ENCODE measurements at regions not wholly inside any gene's neighbourhood (a gene's known extent, or its start where the extent isn't known, plus 50 kb on each side); places are given as distances from the start of the nearest gene placed in this dataset.

GRCh38 chr18:75656035-75656434, 228.5 kb upstream of the SMIM21 start:
- no peak for TF ChIP-seq ELF4 (IDR thresholded peaks at IDR 0.05)
- no peak for TF ChIP-seq SUZ12 (IDR thresholded peaks at IDR 0.05)
- TF ChIP-seq SP1 (IDR thresholded peaks at IDR 0.05), result no peak
- TF ChIP-seq FOXK2 (IDR thresholded peaks at IDR 0.05), result no peak
- no peak for TF ChIP-seq CTBP1 (IDR thresholded peaks at IDR 0.05; ENCODE audit: borderline replicate concordance)
- TF ChIP-seq FOXM1 (IDR thresholded peaks at IDR 0.05; ENCODE audit: borderline replicate concordance), result no peak
- no peak for TF ChIP-seq ZNF384 (IDR thresholded peaks at IDR 0.05)
